ENCODE measurements at regions not wholly inside any gene's neighbourhood (a gene's known extent, or its start where the extent isn't known, plus 50 kb on each side); places are given as distances from the start of the nearest gene placed in this dataset.
A peak's percentile ranks its signal among the peaks of the same experiment; 100 is the strongest.

DNA sequence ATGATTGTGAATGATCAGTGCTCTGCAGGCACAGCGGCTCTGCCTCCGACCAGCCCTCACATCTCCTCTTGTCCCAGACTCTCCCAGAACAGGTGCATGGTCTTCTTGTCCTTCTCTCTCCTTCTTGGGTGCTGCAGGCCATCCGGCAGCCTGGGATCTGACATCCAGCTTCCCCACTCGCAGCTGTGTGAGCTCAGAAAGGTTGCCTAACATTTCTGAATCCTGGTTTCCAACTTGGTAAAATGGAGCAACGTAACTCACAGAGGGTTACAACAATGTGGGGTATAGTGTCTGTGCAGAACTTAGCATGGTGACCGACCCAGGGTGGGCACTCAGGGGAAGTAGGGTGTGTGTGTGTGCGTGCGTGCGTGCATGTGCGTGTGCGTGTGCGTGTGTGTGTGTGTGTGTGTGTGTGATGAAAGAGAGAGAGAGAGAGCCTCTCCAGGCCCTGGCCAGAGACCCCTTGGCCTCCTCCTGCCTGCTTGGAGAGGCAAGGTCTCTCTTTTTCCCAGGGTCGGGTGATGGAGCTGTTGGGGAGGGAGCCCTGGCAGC is 110.1 kb downstream of the SNX5 start:
- no peak for DNase-seq

DNA sequence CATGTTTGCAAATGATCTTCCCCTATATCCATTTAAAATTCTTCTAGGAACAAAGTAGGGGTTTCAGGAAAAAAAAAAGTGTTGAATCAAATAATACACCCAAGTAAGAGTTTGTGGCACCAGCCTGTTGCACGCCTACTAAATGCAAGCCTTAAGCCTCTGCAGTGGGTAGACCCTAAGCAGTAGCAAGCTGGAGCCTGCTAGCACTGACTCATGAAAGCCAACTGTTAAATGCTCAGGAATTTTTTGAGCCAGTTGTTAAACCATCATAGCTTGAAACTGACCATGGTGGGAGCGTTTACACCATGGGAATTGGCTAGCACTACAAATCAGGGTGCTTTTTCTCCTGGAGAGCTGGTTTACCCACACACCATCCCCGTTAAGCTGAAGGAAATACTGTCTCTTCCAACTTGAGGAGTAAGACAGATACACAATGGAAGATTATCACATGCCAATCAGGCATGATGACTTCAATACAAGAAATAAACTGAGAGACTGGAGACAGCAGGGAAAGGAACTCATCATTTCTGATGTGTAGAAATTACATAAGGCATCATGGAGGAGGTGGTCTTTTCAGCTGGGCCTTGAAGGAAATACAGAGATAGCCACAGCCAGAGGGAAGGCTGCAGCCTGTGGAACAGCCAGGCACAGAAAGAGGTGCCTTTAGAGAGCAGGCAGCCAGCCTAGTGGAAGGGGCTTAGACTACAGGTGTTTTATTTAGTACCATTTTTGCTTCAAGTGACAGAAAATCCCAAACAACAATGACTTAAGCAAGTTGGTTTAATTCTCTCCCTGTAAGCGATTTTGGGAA is 110.8 kb downstream of the SNX5 start:
- DNase-seq: no peak

DNA sequence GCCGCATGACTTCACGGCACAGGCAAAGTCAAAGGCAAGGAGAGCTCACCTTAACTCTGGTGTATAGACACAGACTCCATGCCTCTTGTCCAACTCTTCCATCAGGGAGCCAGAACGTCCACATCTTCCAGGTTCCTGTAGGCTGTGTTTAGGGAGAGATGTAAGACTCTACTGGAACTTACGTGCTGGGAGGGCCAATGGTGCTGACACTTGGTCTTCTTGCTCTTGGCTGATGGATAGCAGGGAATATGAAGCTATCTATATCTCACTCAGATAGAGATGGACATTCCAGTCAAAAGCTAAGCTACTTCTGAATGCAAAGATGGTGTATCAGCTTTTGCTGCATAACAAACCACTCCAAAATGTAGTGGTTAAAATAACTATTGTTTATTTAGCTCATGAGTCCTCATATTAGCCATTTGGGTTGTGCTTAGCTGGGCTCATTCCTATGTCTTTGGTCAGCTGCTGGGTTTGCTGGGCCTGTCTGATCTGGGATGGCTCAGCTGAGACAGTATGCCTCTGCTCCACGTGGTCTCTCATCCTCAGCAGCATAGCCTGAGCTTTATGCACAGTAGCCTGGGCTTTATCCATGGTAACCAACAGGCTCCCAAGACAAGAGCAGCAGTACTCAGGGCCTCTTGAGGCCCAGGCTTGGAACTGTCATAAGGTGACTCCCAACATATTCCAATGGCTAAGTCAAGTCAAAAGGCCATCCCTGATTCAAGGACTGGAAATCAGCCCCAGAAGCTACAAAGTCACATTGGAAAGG is 111.6 kb downstream of the SNX5 start:
- DNase-seq: no peak

DNA sequence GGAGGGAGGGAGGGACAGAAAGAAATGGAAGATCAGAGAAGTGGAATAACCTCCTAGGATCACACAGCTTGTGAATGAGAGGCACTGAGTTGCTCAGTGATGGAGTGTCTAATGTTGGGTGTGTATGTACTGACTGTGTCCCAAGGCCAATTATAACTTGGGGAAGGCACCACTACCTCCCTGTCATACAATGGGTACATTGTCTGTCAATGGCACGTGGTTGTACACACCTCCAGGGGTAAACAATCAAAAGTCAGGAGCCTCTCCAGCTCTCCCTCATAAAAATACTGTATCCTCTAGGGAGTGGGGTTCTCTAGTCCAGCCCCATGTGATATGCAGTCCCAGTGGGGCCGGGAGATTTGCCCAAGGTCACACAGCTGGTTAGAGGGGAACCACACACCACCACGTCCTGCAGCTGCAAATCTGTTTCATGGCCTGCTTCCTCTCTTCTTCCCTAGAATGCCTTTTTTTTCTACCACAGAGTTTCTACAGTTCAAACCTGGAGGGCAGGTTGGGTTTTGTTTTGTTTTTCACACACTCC is 112.5 kb downstream of the SNX5 start:
- DNase-seq: no peak

DNA sequence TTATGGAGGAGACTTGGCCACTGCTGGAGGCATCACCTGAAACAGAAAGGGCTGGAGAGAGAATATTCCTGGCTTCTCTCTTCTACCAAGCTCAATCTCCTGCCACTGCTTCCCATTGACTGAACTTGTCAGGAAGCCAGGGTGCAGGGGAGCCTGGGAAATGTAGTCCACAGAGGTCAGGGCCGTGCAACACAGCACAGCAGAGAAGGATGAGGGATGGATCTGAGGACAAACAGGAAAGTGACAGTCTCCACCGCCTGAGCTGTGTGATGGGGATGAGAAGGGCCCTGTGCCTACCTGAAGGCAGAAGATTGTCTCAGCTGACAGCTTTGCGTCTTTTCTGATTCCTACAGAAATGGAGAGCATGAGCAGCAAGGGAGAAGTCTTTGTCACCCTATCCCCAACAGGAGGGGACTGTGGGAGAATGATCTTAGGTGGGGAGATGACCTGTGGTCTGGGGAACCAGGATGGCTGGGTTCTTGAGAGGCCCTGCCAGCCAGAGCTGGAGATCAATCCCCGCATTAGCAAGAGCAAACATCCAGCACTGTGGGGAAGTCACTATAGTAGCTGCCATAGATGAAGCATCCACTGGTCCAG is 114.2 kb downstream of the SNX5 start:
- DNase-seq: peak; percentile 60

DNA sequence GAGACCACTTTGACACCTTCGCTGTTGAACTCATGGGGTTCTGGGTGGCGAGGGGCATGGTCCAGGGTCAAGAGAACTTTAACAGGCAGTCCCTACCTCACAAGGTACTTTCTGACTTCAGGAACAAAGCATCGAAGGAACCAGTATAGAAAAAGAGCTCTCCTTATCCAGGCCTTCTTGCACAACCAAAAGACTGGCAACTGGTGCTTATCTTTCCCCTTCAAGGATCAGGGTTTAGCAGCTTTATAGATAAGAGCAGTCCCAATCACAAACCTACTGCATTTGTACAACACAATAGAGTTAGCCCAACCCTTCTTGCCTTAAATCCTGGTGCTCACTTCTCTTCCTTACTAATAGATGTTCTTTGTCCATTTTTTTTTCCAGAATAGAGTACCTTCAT is 116.3 kb downstream of the SNX5 start:
- no peak for DNase-seq

DNA sequence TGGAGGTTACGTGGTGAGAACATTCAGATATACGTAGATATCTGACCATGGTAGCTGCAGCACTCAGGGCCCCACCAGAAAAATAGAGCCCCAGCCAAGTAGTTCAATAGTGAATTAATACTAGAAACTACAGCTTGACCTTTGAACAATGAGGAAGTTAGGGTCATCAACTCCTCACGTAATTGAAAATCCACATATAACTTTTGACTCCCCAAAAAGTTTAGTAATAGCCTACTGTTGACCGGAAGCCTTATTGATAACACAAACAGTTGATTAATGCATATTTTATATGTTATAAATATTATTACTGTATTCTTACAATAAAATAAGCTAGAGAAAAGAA is 117.9 kb downstream of the SNX5 start:
- DNase-seq: no peak

DNA sequence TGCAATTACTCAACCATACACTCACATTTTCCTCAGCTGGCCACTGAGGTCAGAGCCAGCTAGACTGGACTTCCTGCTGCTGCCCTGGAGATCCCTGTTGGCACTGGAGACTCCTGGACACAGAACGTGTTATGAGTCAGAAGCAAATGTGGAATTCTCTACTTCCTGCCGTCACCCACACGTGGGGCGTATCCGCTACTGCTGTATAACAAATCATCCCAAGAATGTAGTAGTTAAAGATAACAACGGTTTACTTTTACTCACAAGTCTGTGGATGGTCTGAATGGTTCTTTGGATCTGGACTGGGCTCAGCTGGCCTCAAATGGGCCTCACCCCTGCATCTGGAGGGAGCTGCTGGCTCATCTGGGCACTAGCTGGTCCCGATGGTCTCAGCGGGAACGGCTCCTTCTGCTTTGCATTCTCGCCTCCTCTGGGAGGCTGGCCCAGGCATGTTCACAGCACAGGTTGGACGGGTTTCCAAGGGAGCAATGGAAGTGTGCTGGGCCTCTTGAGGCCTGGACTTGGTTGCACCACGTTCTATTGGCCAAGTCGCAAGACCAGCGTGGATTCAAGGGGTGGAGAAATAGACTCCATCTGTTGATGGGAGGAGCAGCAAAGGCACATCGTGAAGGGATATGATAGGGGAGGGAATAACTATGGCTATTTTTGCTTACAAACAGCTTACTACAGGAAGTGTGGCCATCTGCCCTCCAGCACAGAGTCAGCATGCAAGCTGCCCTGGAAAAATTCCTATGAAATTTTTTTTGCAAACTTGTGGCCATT is 118.5 kb downstream of the SNX5 start:
- no peak for DNase-seq

DNA sequence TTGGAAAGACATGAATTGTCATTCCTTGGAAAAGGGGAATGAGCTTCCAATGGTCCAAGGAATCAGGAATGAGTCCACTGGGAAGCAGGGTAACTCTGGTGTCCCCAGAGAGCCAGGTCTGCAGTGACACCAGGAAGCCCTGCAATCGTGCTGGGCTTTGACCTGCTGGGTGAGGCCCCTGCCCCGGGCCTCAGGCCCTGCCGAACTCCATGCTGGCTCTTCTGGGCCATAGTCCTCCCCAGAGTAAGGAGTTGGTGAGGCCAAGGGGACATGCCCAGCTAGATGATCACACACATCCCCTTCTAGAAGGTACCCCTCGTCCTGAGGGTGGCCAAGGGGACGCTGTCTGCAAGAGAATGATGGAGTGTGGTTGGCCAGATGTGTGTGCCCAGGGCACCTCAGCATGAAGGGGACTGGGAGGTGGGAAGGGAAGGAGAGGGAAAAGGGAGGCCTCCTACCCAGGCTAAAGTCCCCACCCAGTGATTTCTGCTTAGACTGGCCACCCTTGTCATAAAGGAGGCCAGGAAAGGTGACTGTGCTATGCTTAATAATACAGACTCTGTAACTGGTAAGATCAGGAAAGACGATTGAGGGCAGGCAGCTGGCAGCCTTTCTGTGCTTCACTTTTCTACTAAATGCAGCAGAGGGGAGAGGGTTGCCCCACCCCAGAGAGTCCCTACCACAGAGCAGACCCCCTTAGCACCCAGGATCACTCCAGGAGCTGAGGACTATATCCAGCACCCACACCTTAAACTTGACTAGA is 119.3 kb downstream of the SNX5 start:
- DNase-seq: no peak

DNA sequence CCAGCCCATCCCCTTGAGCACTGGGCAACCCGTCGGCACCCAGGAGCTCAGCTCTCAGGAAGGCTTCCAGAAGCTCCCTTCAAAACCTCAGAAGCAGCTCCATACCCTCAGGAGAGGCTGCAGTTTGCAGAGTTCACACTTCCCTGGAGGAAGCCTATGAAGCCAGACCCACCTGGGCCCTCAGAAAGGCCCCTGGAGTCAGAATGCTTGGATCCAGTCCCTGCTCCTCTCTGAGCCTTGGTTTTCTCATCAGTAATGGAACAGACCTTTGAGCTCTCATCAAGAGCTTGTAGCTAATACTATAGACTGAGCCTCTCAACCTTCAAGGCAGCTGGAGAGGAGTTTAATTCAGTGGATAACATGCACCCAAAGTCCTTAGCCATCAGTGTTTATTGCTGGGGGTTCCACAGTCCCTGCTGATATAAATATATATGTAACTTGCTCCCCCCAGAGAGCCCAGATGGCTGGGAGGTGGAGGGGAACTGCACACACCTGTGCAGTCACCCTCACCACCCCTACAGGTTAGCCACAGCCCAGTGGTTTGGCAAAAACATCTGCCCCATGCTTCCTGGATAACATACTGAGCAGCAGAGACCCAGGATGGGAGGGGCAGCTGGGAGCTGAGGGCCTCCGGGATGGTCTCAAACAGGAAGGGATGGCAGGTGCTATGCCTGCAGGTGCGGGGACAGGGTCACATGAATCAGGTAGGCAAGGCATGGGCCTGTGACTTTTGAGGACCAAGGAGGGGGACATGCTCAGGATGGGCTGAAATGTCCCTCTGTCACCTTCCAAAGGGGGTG is 120.1 kb downstream of the SNX5 start:
- DNase-seq: no peak

DNA sequence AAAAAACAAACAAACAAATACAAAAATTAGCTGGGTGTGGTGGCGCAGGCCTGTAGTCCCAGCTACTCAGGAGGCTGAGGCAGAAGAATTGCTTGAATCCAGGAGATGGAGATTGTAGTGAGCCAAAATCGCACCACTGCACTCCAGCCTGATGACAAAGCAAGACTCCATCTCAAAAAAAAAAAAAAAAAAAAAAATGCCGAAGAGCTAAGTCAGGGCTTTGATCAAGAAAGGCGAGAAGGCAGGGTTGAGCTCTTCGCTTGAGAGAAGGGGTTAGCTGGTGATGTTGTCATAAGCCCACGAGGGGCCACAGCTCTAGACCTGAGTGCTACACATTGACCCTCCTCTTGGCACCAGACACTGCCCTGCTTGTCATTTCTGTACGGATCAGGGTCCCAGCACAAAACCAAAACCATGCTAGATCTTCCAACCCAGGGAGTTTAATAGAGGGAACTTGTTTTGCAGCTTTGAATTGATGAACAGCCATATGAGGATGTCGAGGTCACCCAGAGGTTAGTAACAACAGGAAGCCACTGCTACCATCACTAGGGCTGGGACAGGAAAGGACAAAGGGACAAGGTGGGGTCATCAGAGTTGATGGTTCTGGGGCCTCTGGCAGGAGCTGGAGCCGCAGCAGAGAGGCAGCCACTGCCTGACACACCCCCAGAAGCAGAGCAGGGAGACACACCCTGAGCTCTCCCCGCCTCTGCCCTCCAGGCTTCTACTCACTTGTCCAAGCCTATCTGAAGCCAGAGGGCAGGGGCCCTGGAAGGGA is 122.7 kb downstream of the SNX5 start:
- DNase-seq: no peak

DNA sequence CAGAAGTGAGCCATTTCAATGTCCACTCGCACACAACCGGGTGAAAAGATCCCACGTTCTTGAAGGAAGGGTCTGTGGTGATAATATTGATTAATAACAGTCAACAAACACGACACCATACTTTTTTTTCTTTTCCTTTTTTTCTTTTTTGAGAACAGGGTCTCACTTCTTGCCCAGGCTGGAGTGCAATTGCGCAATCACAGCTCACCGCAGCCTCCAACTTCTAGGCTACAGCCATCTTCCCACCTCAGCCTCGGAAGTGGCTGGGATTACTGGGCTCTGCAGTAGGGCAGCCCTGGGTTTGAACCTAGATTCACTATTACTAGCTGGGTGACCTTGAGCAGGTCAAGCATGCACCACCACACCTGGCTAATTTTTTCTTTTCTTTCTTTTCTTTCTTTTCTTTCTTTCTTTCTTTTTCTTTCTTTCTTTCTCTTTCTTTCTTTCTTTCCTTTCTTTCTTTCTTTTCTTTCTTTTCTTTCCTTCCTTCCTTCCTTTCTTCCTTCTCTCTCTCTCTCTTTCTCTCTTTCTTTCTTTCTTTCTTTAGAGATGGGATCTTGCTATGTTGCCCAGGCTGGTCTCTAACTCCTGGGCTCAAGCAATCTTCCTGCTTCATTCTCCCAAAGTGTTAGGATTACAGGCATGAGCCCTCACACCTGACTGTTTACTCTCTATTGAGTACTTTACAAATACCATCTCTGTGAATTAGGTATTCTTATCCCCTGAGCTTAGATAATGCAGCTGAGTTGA is 123.9 kb downstream of the SNX5 start:
- DNase-seq: no peak

DNA sequence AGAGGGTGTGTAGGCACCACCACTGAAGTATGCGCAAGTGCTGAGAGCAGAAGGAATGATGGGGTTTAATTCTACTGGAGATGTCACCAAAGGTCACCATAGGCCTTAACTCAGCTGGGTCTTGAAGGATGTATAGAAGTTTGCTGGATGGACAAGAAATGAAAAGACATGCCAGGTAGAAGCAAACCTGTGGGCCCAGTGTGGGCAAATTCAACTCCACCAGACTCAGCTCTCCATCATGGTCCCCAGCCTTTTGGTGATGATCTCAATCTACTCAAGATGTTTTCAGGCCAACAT is 124.5 kb downstream of the SNX5 start:
- no peak for DNase-seq

DNA sequence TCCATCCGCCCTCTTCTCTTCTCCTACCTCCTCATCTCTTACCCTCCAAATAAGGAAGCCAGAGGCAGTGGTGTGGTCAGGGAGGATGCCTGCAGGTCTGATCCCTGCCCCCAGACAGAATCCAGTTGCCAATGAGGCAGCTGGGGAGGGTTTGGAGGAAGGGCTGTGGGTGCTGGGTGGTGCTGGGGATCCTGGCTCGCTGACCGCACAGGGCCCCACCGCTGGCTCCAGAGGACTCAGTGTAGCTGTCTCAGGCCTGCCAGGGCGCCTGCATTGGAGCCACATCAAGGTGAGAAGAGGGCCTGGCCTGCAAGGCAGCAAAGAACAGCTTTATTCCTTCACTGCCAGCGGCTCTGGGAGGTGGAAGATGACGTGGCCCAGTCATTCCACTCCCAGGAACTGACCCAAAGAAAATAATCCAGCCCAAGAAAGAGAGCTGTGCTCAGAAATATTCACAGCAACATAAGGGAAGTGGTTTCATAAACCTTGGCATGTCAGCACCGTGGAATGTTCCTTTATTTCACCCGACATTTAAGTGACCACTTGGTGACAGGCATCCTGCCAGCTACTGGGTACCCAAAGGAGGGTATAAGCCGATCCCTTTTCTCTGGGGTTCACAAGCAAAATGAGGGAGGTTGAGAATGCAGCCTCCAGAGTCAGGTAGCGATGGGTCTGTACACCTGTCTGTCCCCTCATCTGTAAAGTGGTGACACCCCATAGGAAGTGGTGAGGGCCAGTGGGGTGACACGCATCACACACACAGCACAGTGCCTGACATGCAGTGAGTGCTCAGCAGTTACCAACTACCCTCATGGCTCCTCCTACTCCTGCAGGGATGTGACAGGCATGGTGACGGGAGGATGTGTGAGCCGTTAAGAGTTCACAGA is 125.1 kb downstream of the SNX5 start:
- DNase-seq: peak; percentile 77

DNA sequence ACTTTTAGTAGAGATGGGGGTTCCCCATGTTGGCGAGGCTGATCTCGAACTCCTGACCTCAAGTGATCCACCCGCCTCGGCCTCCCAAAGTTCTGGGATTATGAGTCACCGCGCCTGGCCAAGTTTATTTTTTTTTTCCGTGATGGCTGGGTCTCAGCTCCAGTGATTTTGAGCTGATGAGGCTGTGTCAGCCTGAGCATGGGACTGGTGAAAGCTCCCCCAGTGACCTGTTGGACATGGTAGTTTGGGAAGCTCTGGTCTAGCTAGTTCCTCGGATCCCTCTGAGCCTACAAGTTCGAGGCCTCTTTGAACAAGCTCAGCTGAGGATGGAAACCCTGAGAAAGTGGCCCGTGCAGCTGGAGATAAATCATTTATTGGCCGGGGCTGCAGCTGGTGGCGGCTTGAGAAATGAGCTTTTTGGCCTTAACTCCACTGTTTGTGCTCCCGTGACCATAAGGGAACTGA is 126.8 kb downstream of the SNX5 start:
- peak; percentile 90 for DNase-seq

DNA sequence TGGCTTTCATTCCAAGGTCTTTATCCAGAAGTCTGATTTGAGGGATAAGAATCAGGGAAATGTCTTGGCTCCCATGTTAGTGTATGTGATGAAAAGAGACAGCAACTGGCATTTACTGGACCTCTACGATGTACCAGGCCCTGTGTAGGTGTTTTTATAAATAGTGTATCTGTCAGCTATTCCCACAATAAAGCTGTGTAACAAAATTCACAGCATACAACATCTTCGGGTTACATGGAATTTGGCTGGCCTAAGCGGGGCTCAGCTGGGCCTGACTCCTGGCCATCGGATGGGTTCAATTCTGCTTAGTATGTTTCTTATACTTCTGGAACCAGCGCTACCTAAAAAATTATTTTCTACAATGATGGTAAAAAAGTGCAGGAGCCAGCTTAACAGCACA is 128.2 kb downstream of the SNX5 start:
- DNase-seq: no peak

DNA sequence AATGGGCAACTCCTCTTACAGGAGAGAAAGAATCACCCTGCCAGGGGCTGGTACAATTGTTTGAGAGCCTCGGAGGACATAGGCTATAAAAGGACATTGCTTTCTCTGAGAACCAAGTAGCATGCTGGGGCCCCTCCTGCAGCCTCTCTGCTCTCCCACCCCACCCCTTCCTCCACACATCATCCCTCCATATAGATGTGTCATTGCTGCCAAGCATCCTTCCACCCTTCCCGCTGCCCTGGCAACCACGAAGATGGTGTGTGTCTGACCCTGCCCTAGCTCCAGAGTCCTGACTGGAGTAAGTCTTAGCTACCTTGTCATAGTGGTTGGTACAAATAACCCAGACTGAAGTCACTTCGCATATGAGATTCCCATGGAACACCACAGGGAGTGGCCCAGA is 129.7 kb downstream of the SNX5 start:
- no peak for DNase-seq

DNA sequence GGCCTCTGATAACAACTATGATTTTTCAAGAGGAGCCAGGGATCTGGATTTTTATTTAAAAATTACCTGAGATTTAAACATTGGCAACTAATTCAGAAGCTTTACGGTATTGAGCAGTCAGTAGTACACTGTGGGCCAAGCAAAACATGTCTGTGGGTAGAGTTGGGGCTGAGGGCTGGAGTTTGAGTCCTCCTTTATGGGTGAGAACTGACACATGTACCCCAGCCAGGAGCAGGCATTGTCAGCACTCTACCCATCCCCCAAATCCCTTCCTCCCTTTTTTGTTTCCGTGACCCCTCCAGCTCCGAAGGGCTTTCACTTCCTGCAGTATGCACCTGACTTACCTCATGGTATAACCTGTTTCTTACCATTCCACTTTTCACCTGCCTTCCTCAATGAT is 131.4 kb downstream of the SNX5 start:
- no peak for DNase-seq

Data from tongue (tissue), 1 donor.